ENCODE measurements at regions not wholly inside any gene's neighbourhood (a gene's known extent, or its start where the extent isn't known, plus 50 kb on each side); places are given as distances from the start of the nearest gene placed in this dataset.
"Not testable (repeated sequence)": the region's sequence is repeated elsewhere in the genome, so short reads cannot be mapped to it uniquely, and the experiment has no call there.

GRCh38 chr2:21821672-21822227 lies 698.0 kb downstream of the TDRD15 start:
- no peak for DNase-seq (ENCODE audit: low spot score)
- no peak for ATAC-seq

- no peak for DNase-seq (ENCODE audit: low spot score)
Observed at GRCh38 chr2:21822505-21822904, 698.7 kb downstream of the TDRD15 start.

GRCh38 chr2:21833767-21834166 lies 710.0 kb downstream of the TDRD15 start:
- DNase-seq (ENCODE audit: low spot score), result no peak
- no peak for ATAC-seq

More at GRCh38 chr2:21822505-21822904, 698.7 kb downstream of the TDRD15 start:
- no peak for ATAC-seq

- DNase-seq (ENCODE audit: low spot score) (no peak), ATAC-seq (no peak)
Observed at GRCh38 chr2:21836261-21836660, 712.5 kb downstream of the TDRD15 start.

GRCh38 chr2:21836719-21837118 lies 713.0 kb downstream of the TDRD15 start:
- no peak for ATAC-seq
- no peak for DNase-seq (ENCODE audit: low spot score)

- ATAC-seq (no peak), DNase-seq (ENCODE audit: low spot score) (no peak)
Observed at GRCh38 chr2:21837168-21837960, 713.6 kb downstream of the TDRD15 start.

- DNase-seq (ENCODE audit: low spot score), result no peak
Observed at GRCh38 chr2:21841341-21841740, 717.6 kb downstream of the TDRD15 start.

GRCh38 chr2:21850367-21850766 lies 726.6 kb downstream of the TDRD15 start:
- not testable (repeated sequence) for DNase-seq (ENCODE audit: low spot score); ATAC-seq

More at GRCh38 chr2:21841341-21841740, 717.6 kb downstream of the TDRD15 start:
- ATAC-seq, result no peak

- no peak for DNase-seq (ENCODE audit: low spot score)
- no peak for ATAC-seq
Observed at GRCh38 chr2:21854938-21855337, 731.2 kb downstream of the TDRD15 start.

- no peak for DNase-seq (ENCODE audit: low spot score)
- no peak for ATAC-seq
Observed at GRCh38 chr2:21856708-21857107, 732.9 kb downstream of the TDRD15 start.

- DNase-seq (ENCODE audit: low spot score), result no peak
- no peak for ATAC-seq
Observed at GRCh38 chr2:21860907-21861306, 737.1 kb downstream of the TDRD15 start.

- ATAC-seq (no peak), DNase-seq (ENCODE audit: low spot score) (no peak)
Observed at GRCh38 chr2:21866316-21866715, 742.5 kb downstream of the TDRD15 start.

GRCh38 chr2:21887881-21888280 lies 764.1 kb downstream of the TDRD15 start:
- no peak for ATAC-seq

GRCh38 chr2:21890041-21890440 lies 766.3 kb downstream of the TDRD15 start:
- no peak for DNase-seq (ENCODE audit: low spot score)
- ATAC-seq, result no peak

More at GRCh38 chr2:21887881-21888280, 764.1 kb downstream of the TDRD15 start:
- DNase-seq (ENCODE audit: low spot score), result no peak

GRCh38 chr2:21890716-21891115 lies 766.9 kb downstream of the TDRD15 start:
- DNase-seq (ENCODE audit: low spot score) (no peak), ATAC-seq (no peak)

- DNase-seq (ENCODE audit: low spot score), result no peak
- ATAC-seq, result no peak
Observed at GRCh38 chr2:21891191-21891590, 767.4 kb downstream of the TDRD15 start.

- no peak for ATAC-seq
- no peak for DNase-seq (ENCODE audit: low spot score)
Observed at GRCh38 chr2:21892140-21892539, 768.4 kb downstream of the TDRD15 start.

- no peak for DNase-seq (ENCODE audit: low spot score)
- ATAC-seq, result no peak
Observed at GRCh38 chr2:21895200-21895599, 771.4 kb downstream of the TDRD15 start.

GRCh38 chr2:21908712-21909380 lies 785.1 kb downstream of the TDRD15 start:
- not testable (repeated sequence) for DNase-seq (ENCODE audit: low spot score); ATAC-seq

- DNase-seq (ENCODE audit: low spot score), result no peak
- no peak for ATAC-seq
Observed at GRCh38 chr2:21910832-21911507, 787.2 kb downstream of the TDRD15 start.

GRCh38 chr2:21912405-21912804 lies 788.6 kb downstream of the TDRD15 start:
- ATAC-seq, result no peak
- no peak for DNase-seq (ENCODE audit: low spot score)
